GM23338 (cell line): ENCODE measurements at regions not wholly inside any gene's neighbourhood (a gene's known extent, or its start where the extent isn't known, plus 50 kb on each side); places are given as distances from the start of the nearest gene placed in this dataset.

Source experiments
- CREB1 ChIP-seq: fragments of 250-450 bp; sonication (Bioruptor Pico); IDR thresholded peaks from 2 replicates; pipeline ENCODE4 v1.5.0; 2020; ENCODE audit warnings: low read depth, mild to moderate bottlenecking, moderate library complexity
- CTCF ChIP-seq, 2 experiments: fragments of 200-600 bp in 1 of 2; sonication (generic) in 1 of 2; conservative IDR thresholded peaks; 2 replicates each; pipeline versions ENCODE4 v1.5.1 to v1.6.1; 2016 to 2017; ENCODE audit warnings: antibody characterized with exemption in 2 of 2, low read depth in 2 of 2, mild to moderate bottlenecking in 2 of 2, moderate library complexity in 1 of 2
- ETS1 ChIP-seq: IDR thresholded peaks from 2 replicates; pipeline ENCODE4 v1.6.1; 2016; ENCODE audit warnings: antibody characterized with exemption
- EZH2 ChIP-seq: fragments of 200-600 bp; sonication (generic); IDR thresholded peaks from one replicate; pipeline ENCODE4 v1.8.0; 2017; ENCODE audit warnings: antibody characterized with exemption, mild to moderate bottlenecking, low read depth; ENCODE audit not compliant: unreplicated experiment
- EZH2phosphoT487 ChIP-seq: fragments of 200-600 bp; sonication (generic); IDR thresholded peaks from one replicate; pipeline ENCODE4 v1.8.1; 2018; ENCODE audit warnings: antibody characterized with exemption; ENCODE audit not compliant: unreplicated experiment
- JUNB ChIP-seq: IDR thresholded peaks from one replicate; pipeline ENCODE4 v1.6.1; 2016; ENCODE audit warnings: antibody characterized with exemption; ENCODE audit not compliant: unreplicated experiment
- NANOG ChIP-seq: IDR thresholded peaks from 2 replicates; pipeline ENCODE4 v1.6.1; 2016; ENCODE audit warnings: antibody characterized with exemption, borderline replicate concordance
- POLR2AphosphoS5 ChIP-seq: IDR thresholded peaks from 2 replicates; pipeline ENCODE4 v1.6.1; 2016; ENCODE audit warnings: antibody characterized with exemption, low read depth
- REST ChIP-seq: IDR thresholded peaks from one replicate; pipeline ENCODE4 v1.6.1; 2018; ENCODE audit warnings: antibody characterized with exemption; ENCODE audit not compliant: unreplicated experiment
- STAT1 ChIP-seq: IDR thresholded peaks from one replicate; pipeline ENCODE4 v1.6.1; 2016; ENCODE audit warnings: antibody characterized with exemption; ENCODE audit not compliant: unreplicated experiment
- ZNF114 ChIP-seq: fragments of 250-450 bp; sonication (Bioruptor Pico); IDR thresholded peaks from 2 replicates; pipeline ENCODE4 v1.5.0; 2020; ENCODE audit warnings: mild to moderate bottlenecking, moderate library complexity
- ZNF331 ChIP-seq: fragments of 250-450 bp; sonication (Bioruptor Pico); IDR thresholded peaks from 2 replicates; pipeline ENCODE4 v1.5.0; 2020; ENCODE audit warnings: low read depth, mild to moderate bottlenecking, moderate library complexity
- ZNF462 ChIP-seq: fragments of 250-450 bp; sonication (Bioruptor Pico); IDR thresholded peaks from 2 replicates; pipeline ENCODE4 v1.5.0; 2020; ENCODE audit warnings: mild to moderate bottlenecking, moderate library complexity

- TF ChIP-seq POLR2AphosphoS5: no peak
- no peak for TF ChIP-seq EZH2
- TF ChIP-seq CTCF (conservative IDR thresholded peaks at IDR 0.05; ENCODE audit: low read depth in 2 of 2): no peak
- TF ChIP-seq REST: no peak
- no peak for TF ChIP-seq EZH2phosphoT487
- no peak for TF ChIP-seq STAT1
- no peak for TF ChIP-seq NANOG
- TF ChIP-seq ZNF331: no peak
- TF ChIP-seq JUNB: no peak
- TF ChIP-seq CREB1 (CRISPR knock-in tag): no peak
- no peak for TF ChIP-seq ETS1
- no peak for TF ChIP-seq ZNF114
- TF ChIP-seq ZNF462: no peak
Observed at GRCh38 chr4:35695003-35695402, 549.3 kb downstream of the ARAP2 start.
